MM.1S (cell line): ENCODE measurements at regions not wholly inside any gene's neighbourhood (a gene's known extent, or its start where the extent isn't known, plus 50 kb on each side); places are given as distances from the start of the nearest gene placed in this dataset.

Experiments
- DNase-seq: peaks from one replicate; pipeline ENCODE4 v3.0.0-alpha.2; 2015
- H2AFZ ChIP-seq: fragments of 300-600 bp; sonication (generic); 2 replicates; pipeline ENCODE4 v1.6.0; 2016; ENCODE audit warnings: antibody characterized with exemption, low read length
- H3F3A ChIP-seq: fragments of 300-600 bp; sonication (generic); 2 replicates; pipeline ENCODE4 v1.6.1; 2016; ENCODE audit warnings: mild to moderate bottlenecking, antibody characterized with exemption, low read length, moderate library complexity, mixed read lengths; ENCODE audit not compliant: insufficient read depth
- H3K27ac ChIP-seq: fragments of 300-600 bp; sonication (generic); 2 replicates; pipeline ENCODE4 v1.5.1; 2016; ENCODE audit warnings: mild to moderate bottlenecking, low read length
- H3K27me3 ChIP-seq: fragments of 300-600 bp; sonication (generic); replicated peaks from 2 replicates; pipeline ENCODE4 v1.6.0; 2016; ENCODE audit warnings: low read length; ENCODE audit not compliant: insufficient read depth
- H3K36me3 ChIP-seq: fragments of 300-600 bp; sonication (generic); replicated peaks from 2 replicates; pipeline ENCODE4 v1.6.1; 2016; ENCODE audit warnings: mild to moderate bottlenecking, low read length, mixed read lengths; ENCODE audit not compliant: insufficient read depth
- H3K4me1 ChIP-seq: fragments of 300-600 bp; sonication (generic); 2 replicates; pipeline ENCODE4 v1.6.1; 2016; ENCODE audit warnings: low read length, mixed read lengths
- H3K4me2 ChIP-seq: fragments of 300-600 bp; sonication (generic); 2 replicates; pipeline ENCODE4 v1.6.0; 2016; ENCODE audit warnings: low read depth, low read length
- H3K4me3 ChIP-seq: fragments of 300-600 bp; sonication (generic); 2 replicates; pipeline ENCODE4 v1.5.1; 2016; ENCODE audit warnings: low read length, mixed read lengths
- H3K79me2 ChIP-seq: fragments of 300-600 bp; sonication (generic); 2 replicates; pipeline ENCODE4 v1.6.1; 2016; ENCODE audit warnings: mixed run types, low read length, mixed read lengths
- H3K9ac ChIP-seq: fragments of 300-600 bp; sonication (generic); 2 replicates; pipeline ENCODE4 v1.6.1; 2016; ENCODE audit warnings: low read length, mixed read lengths
- H3K9me2 ChIP-seq: fragments of 300-600 bp; sonication (generic); replicated peaks from 2 replicates; pipeline ENCODE4 v1.6.1; 2016; ENCODE audit warnings: mild to moderate bottlenecking, low read length, mixed read lengths; ENCODE audit not compliant: insufficient read depth
- H3K9me3 ChIP-seq: fragments of 300-600 bp; sonication (generic); replicated peaks from 2 replicates; pipeline ENCODE4 v1.6.1; 2016; ENCODE audit warnings: mild to moderate bottlenecking, low read length, mixed read lengths; ENCODE audit not compliant: insufficient read depth
- H4K20me1 ChIP-seq: fragments of 300-600 bp; sonication (generic); 2 replicates; pipeline ENCODE4 v1.6.1; 2016; ENCODE audit warnings: mild to moderate bottlenecking, low read length, moderate library complexity, mixed read lengths; ENCODE audit not compliant: insufficient read depth
- CTCF ChIP-seq: fragments of 300-600 bp; sonication (generic); IDR thresholded peaks from 2 replicates; pipeline ENCODE4 v1.5.1; 2016; ENCODE audit warnings: antibody characterized with exemption, low read length, mixed read lengths
- EZH2 ChIP-seq: fragments of 300-600 bp; sonication (generic); optimal IDR thresholded peaks from 2 replicates; pipeline ENCODE3; 2017; ENCODE audit warnings: low read depth, mild to moderate bottlenecking, antibody characterized with exemption, low read length, mixed read lengths
- EZH2phosphoT487 ChIP-seq: fragments of 300-600 bp; sonication (generic); IDR thresholded peaks from 2 replicates; pipeline ENCODE4 v1.6.1; 2018; ENCODE audit warnings: antibody characterized with exemption, low read length

DNA sequence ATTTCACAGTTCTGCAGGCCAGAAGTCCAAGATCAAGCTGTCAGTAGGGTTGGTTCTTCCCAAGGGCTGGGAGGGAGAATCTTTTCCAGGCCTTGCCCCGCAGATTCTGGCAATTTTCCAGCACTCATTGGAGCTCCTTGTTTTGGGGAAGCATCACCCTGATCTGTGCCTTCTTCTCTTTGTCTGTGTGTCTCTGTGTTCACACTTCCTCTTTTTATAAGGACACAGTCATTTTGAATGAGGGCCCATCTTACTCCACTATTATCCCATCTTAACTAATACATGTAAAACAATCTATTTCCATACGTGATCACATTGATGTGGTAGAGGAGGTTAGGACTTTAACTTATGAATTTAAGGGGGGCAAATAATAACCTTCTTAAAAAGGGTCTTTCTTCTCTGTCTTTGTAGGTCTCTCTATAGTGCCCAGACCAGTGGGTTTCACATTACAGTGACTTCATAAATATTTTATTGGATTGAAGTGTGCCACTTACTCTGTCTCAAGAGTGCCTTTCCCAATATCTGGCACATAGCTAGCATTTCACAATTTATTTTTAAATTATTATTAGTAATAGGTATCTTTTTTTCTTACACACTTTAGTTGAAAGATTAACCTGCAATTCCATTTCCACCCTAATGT is 68.9 kb upstream of the CBLN2 start:
- Histone ChIP-seq H3K9me3 (no peaks in the 10 kb centered on the region), H3F3A (no peaks in the 10 kb centered on the region), H4K20me1 (no peaks in the 10 kb centered on the region), H3K9ac (no peak overlapping the region), H3K36me3 (no peaks in the 10 kb centered on the region), H3K4me2 (no peak overlapping the region), H3K27me3 (no peaks in the 10 kb centered on the region), H3K27ac (no peak overlapping the region), H3K79me2 (no peaks in the 10 kb centered on the region), H2AFZ (no peak overlapping the region), H3K4me1 (no peaks in the 10 kb centered on the region), H3K4me3 (no peak overlapping the region), H3K9me2 (no peaks in the 10 kb centered on the region)
- TF ChIP-seq EZH2 (no peak), EZH2phosphoT487 (no peak), CTCF (no peak)
- DNase-seq = no peak

GRCh38 chr18:72605376-72605775 is 61.2 kb upstream of the CBLN2 start:
- Histone ChIP-seq H3K4me2 (no peak overlapping the region), H3K9me2 (no peaks in the 10 kb centered on the region), H3K27me3 (no peaks in the 10 kb centered on the region), H4K20me1 (no peaks in the 10 kb centered on the region), H2AFZ (no peak overlapping the region), H3K79me2 (no peaks in the 10 kb centered on the region), H3K4me1 (no peaks in the 10 kb centered on the region), H3K36me3 (no peaks in the 10 kb centered on the region), H3K9me3 (no peaks in the 10 kb centered on the region), H3K27ac (no peak overlapping the region), H3K4me3 (no peak overlapping the region), H3F3A (no peaks in the 10 kb centered on the region), H3K9ac (no peak overlapping the region)
- TF ChIP-seq CTCF (no peak), EZH2 (no peak), EZH2phosphoT487 (no peak)
- DNase-seq = no peak

DNA sequence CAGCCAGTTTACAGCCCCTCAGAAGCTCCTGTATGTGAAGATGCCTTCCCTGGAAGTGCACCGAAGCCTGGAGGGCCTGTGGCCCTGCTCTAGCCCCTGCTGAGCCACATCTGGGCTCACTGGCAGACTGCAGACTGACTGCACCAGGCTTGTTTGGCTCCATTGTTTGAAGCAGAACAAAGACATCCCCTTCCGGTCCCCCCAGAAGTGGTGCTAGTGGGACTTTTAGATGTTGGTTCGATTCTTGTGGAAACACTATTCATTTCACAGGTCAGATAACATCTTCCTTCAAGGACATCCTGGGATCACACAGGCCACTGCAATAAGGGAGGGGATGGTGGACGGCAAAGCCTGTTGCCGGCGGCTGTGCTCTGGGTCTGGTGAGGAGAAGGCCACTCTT is 57.8 kb upstream of the CBLN2 start:
- H3K9ac ChIP-seq = no peak overlapping the region
- H3K4me1 ChIP-seq = no peaks in the 10 kb centered on the region
- H3K9me3 ChIP-seq = no peaks in the 10 kb centered on the region
- H3K9me2 ChIP-seq = no peaks in the 10 kb centered on the region
- H3K27ac ChIP-seq = no peak overlapping the region
- H3K36me3 ChIP-seq = no peaks in the 10 kb centered on the region
- no peak for DNase-seq
- H2AFZ ChIP-seq = no peak overlapping the region
- no peaks in the 10 kb centered on the region for H3F3A ChIP-seq
- H3K79me2 ChIP-seq = no peaks in the 10 kb centered on the region
- H3K4me3 ChIP-seq = no peak overlapping the region
- no peaks in the 10 kb centered on the region for H4K20me1 ChIP-seq
- H3K27me3 ChIP-seq = no peaks in the 10 kb centered on the region
- H3K4me2 ChIP-seq = no peak overlapping the region
- TF ChIP-seq EZH2phosphoT487 = no peak
- no peak for TF ChIP-seq EZH2
- TF ChIP-seq CTCF = no peak
